ENCODE measurements at regions not wholly inside any gene's neighbourhood (a gene's known extent, or its start where the extent isn't known, plus 50 kb on each side); places are given as distances from the start of the nearest gene placed in this dataset.

GRCh38 chr14:27386391-27386790 lies 788.6 kb upstream of the NOVA1 start:
- no peak for DNase-seq (ENCODE audit: low read depth)

GRCh38 chr14:27387463-27387862 lies 789.6 kb upstream of the NOVA1 start:
- DNase-seq (ENCODE audit: low read depth) = no peak

GRCh38 chr14:27389402-27389801 lies 791.6 kb upstream of the NOVA1 start:
- no peak for DNase-seq (ENCODE audit: low read depth)

DNA sequence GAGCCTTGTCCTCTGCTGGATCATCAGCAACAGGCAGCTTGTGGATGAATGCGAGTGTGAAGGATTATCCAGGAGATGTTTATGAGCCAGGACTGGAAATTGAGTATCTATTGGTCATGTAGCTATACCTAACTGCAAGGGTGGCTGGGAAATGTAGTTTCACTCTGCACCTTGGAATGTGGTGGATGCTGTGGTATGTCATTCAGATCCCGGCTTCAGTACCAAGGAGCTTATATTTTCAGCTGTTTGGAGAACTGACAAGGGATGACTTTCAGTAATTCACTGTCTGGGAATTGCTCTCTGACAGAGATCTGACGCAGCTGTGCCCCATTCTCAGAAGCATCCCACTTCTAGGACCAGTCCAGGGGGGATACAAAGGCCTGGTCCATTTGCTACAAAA lies 792.3 kb upstream of the NOVA1 start:
- DNase-seq (ENCODE audit: low read depth) = no peak

- DNase-seq (ENCODE audit: low read depth) = no peak
These were observed 793.5 kb upstream of the NOVA1 start for GRCh38 chr14:27391331-27391730.

DNA sequence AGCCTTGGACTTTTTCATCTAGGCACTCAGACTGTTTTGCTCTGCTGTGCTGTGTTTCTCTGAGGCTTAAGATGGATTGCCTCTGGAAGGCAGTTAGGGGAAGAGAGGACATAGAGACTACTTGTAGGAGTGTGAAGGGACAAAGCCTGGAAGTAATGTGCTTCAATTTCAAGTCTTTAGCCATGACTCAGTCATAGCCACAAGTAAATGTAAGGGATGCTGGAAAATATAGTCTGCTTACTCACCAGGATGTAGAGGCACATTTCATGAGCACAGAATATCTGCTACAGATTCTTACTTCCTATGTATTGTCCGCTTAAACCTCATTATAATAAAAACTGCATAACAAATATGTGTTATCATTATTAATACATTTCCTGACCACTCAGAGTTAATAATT lies 794.3 kb upstream of the NOVA1 start:
- DNase-seq (ENCODE audit: low read depth) = no peak

GRCh38 chr14:27409944-27410343 lies 812.1 kb upstream of the NOVA1 start:
- DNase-seq (ENCODE audit: low read depth) = no peak

DNA sequence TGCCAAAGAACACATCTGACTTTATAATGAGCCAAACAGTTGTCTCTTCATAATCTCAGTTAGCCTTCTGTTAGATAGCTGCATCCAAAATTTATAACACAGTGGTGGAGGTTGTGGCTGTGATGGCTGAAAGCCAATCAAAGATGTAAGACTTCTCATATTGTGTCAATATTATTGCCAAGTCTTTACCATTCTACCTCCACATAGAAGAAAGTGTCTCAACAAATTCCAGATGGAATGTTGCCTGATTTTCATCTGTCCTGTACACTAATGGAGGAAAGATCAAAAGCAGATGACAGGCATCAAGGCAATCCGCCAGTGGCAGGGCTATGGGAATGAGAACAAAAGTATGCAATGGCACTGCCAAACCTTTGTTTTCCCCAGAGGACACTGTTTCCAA lies 813.1 kb upstream of the NOVA1 start:
- DNase-seq (ENCODE audit: low read depth) = no peak

DNA sequence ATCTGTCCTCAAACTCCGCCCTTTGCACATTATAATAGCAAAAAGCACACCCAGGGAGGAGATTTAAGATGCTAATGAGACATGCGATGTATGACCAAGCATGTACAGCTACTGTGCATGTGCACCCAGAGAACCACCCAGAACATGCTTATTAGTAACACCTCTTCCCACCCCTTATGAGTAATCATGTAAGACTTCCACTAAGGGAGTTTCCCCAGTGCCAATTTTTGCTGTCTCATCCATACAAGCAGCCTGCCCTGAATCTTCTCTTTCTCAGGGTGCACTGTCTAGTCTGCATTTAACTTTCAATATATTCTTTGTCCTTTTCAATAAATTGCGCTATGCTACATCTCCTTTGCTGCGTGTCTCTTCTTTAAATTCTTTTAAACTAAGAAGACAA lies 830.0 kb upstream of the NOVA1 start:
- DNase-seq (ENCODE audit: low read depth) = no peak

GRCh38 chr14:27435923-27436670 lies 838.3 kb upstream of the NOVA1 start:
- DNase-seq (ENCODE audit: low read depth) = no peak

- DNase-seq (ENCODE audit: low read depth) = no peak
These were observed 886.8 kb upstream of the NOVA1 start for GRCh38 chr14:27484633-27485032.

DNA sequence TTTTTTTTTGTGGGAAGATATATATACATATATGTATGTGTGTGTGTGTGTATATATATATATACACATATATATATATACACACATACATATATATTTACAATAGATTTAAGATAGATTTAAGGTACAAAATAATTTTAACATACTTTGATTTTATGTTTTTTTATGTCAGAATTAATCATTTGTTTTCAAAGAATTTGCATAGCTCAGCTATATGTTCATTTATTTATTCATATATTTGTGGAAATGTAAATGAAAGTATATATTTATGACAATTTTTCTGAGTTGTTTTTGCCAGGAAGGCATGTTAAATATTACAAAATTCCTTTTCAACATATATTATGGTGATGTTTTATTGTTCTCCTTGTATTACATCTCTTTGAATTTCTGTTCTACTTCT lies 887.4 kb upstream of the NOVA1 start:
- no peak for DNase-seq (ENCODE audit: low read depth)

DNA sequence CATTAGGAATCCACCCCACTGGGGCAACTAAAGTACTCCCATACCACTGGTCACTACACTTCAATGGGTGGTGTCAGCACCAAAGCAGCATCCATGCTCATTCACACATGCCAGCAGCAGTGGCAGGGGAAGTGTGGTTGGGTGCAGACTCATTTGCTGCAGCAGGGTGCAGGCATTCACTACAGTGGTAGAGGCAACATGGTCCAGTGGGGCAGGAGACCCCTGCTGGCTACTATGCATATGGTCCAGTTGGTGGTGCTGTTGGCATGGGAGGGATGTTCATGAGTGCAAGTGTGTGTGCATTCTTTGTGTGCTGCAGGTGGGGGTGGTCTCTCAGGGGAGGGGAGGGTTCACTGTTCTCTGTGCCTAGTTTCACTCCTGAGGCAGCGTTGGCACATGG lies 908.4 kb upstream of the NOVA1 start:
- no peak for DNase-seq (ENCODE audit: low read depth)

DNA sequence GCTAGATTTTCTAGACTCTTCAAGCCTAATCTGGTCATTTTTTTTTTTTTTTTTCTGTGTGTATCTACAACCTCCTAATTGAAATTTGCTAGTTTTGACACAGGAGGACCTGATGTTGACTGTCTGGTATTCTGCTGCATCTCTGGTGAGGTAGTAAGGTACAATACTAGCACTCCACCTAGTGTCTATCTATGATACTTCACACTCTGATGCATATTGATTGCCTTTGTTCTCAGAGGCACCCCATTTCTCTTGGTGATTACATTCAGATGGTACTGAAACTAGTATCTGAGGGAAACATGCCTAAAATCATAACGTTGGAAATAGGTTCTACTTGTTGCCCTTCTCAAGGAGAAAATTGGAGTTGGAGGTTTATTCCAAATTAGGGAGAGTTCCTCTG lies 930.5 kb upstream of the NOVA1 start:
- DNase-seq (ENCODE audit: low read depth) = no peak

- DNase-seq (ENCODE audit: low read depth) = no peak
These were observed 938.9 kb upstream of the NOVA1 start for GRCh38 chr14:27536748-27537147.

- no peak for DNase-seq (ENCODE audit: low read depth)
These were observed 948.3 kb upstream of the NOVA1 start for GRCh38 chr14:27546111-27546510.

DNA sequence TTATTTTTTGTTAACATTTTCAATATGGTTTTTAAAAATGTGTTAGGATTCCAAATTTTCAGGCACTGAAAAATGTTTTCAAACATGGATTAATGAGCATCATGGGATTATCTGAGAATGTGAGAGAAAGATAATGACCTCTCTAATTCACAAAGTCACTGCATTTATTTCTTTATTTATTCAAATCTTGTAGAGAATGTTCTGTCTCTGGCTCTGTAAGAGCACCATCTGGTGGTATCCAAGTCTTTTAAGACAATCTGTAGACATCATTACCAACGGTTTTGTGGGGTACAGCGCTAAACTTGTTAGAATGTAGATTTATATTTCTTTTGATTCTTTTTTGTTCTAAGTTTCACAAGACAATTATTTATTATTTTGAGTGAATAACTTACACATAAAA lies 956.0 kb upstream of the NOVA1 start:
- no peak for DNase-seq (ENCODE audit: low read depth)

DNA sequence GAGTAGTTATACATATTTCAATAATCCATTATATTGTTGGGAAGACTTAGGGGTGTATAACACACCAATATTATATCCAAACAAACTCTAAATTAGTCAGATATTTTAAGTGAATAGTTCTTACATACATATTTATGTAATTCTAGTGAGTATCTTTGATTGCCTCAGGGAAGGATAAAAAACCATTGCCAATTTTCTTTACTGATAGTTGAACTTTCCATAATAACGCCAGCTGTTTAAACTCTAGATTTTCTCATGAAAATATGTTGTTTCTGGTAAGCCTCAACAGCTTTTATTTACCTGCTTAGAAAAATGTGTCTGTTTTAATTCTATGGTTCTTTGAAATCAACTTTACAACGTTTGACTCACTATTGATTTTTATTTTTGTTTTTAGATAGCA lies 959.6 kb upstream of the NOVA1 start:
- DNase-seq (ENCODE audit: low read depth) = no peak

DNA sequence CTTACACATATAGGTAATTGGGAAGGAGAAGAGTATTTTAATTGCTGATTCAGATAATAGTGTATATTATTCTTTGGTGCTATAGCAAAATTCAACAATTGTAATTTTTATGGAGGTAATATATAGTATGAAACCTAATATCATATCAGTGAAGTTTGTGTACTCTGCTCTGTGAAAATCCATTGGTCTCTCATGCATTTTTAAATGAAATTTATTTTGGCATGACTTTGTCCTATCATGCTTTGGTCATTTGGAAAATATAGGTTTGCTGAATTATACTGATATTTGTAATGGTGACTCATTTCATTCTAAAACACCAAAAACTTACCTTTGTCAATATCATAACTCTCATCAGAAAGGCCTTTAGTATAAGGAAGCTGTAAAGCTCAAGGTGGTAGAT lies 962.0 kb upstream of the NOVA1 start:
- DNase-seq (ENCODE audit: low read depth) = no peak

- DNase-seq (ENCODE audit: low read depth) = no peak
These were observed 969.1 kb upstream of the NOVA1 start for GRCh38 chr14:27566843-27567382.

GRCh38 chr14:27573018-27573417 lies 975.2 kb upstream of the NOVA1 start:
- no peak for DNase-seq (ENCODE audit: low read depth)

GRCh38 chr14:27587103-27587502 lies 989.3 kb upstream of the NOVA1 start:
- no peak for DNase-seq (ENCODE audit: low read depth)

DNA sequence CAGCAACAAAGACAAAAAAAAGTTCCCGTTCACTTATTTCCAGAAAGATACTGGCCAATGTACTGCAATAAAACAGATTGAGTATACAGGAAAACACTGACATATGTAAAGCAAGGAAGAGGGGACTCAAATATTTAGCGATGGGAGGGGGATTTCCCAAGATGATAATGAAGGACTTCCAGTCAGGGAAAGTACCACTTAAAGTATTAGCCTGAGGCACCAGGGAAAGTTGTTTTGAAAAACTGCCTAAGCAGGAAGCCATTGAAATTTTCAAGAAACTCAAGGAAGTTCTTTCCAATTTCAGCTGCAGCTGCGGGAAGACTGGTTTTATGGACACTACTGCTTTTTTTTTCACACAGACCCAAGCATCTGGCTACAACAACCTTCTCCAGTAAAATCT lies 1007.4 kb upstream of the NOVA1 start:
- no peak for DNase-seq (ENCODE audit: low read depth)

- no peak for DNase-seq (ENCODE audit: low read depth)
These were observed 1010.5 kb upstream of the NOVA1 start for GRCh38 chr14:27608377-27608776.
